VCaP (cell line): ENCODE measurements at regions not wholly inside any gene's neighbourhood (a gene's known extent, or its start where the extent isn't known, plus 50 kb on each side); places are given as distances from the start of the nearest gene placed in this dataset.

Source experiments
- H3K27ac ChIP-seq: fragments of 450-650 bp; 2 replicates; pipeline ENCODE4 v1.5.1; 2017
- CTCF ChIP-seq: fragments of 450-650 bp; conservative IDR thresholded peaks from 2 replicates; pipeline ENCODE4 v1.5.1; 2017; ENCODE audit warnings: mild to moderate bottlenecking, moderate library complexity

GRCh38 chr5:135223891-135224625 lies 175.0 kb downstream of the MACROH2A1 start:
- TF ChIP-seq CTCF = no peak
- no peak overlapping the region for H3K27ac ChIP-seq

- no peak for TF ChIP-seq CTCF
- no peak overlapping the region for H3K27ac ChIP-seq
Measured at GRCh38 chr5:135223404-135223803, 175.6 kb downstream of the MACROH2A1 start.

- TF ChIP-seq CTCF = no peak
- H3K27ac ChIP-seq = no peak overlapping the region
Measured at GRCh38 chr5:135222771-135223170, 176.3 kb downstream of the MACROH2A1 start.

GRCh38 chr5:135222171-135222681 lies 176.8 kb downstream of the MACROH2A1 start:
- no peak for TF ChIP-seq CTCF
- no peak overlapping the region for H3K27ac ChIP-seq

GRCh38 chr5:135221696-135222095 lies 177.3 kb downstream of the MACROH2A1 start:
- no peak for TF ChIP-seq CTCF

GRCh38 chr5:135221187-135221473 lies 177.9 kb downstream of the MACROH2A1 start:
- TF ChIP-seq CTCF = no peak
- H3K27ac ChIP-seq = no peak overlapping the region

More at GRCh38 chr5:135221696-135222095, 177.3 kb downstream of the MACROH2A1 start:
- H3K27ac ChIP-seq = no peak overlapping the region

GRCh38 chr5:135220394-135221186 lies 178.4 kb downstream of the MACROH2A1 start:
- no peak overlapping the region for H3K27ac ChIP-seq
- TF ChIP-seq CTCF = no peak
